ENCODE measurements at regions not wholly inside any gene's neighbourhood (a gene's known extent, or its start where the extent isn't known, plus 50 kb on each side); places are given as distances from the start of the nearest gene placed in this dataset.

DNA sequence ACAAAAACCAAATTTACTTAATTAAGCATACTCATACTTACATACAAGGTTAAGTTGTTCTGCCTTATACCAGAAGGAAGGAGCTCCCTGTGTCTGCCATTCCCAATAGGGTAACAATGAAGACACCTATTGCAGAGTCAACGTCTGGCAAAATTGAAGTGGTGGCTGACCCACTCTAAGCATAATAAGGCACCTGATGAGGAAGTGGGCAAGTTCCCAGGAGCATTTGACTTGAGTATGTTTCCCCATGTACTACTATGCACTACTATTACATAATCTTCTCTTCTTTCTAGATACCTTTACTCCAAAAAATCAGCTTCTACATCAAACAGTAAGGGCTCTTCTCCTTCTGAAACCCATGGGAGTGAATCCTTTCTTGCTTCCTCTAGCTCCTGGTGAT is 591.5 kb downstream of the PPARGC1A start:
- Histone ChIP-seq H3K9me2 (replicated peaks; ENCODE audit: insufficient read depth, low read length) (no peaks in the 10 kb centered on the region), H3K27me3 (ENCODE audit: low read length) (no peaks in the 10 kb centered on the region), H3F3A (ENCODE audit: insufficient read depth) (no peaks in the 10 kb centered on the region), H3K79me2 (ENCODE audit: insufficient read depth, low read length) (no peaks in the 10 kb centered on the region), H2AFZ (ENCODE audit: low read depth, low read length, severe bottlenecking) (no peak overlapping the region), H4K20me1 (ENCODE audit: low read depth, low read length) (no peaks in the 10 kb centered on the region), H3K36me3 (ENCODE audit: low read length) (no peaks in the 10 kb centered on the region), H3K9me3 (ENCODE audit: insufficient read depth, low read length) (no peaks in the 10 kb centered on the region), H3K27ac (ENCODE audit: low read depth, low read length) (no peak overlapping the region), H3K9ac (ENCODE audit: low read length) (no peak overlapping the region), H3K4me2 (ENCODE audit: low read depth, low read length, poor library complexity, severe bottlenecking) (no peak overlapping the region), H3K4me3 (ENCODE audit: insufficient read depth, low read length, poor library complexity, severe bottlenecking) (no peak overlapping the region)
- no peak for TF ChIP-seq EZH2phosphoT487 (conservative IDR thresholded peaks at IDR 0.05; ENCODE audit: low read length)
- TF ChIP-seq, protein P1, sequence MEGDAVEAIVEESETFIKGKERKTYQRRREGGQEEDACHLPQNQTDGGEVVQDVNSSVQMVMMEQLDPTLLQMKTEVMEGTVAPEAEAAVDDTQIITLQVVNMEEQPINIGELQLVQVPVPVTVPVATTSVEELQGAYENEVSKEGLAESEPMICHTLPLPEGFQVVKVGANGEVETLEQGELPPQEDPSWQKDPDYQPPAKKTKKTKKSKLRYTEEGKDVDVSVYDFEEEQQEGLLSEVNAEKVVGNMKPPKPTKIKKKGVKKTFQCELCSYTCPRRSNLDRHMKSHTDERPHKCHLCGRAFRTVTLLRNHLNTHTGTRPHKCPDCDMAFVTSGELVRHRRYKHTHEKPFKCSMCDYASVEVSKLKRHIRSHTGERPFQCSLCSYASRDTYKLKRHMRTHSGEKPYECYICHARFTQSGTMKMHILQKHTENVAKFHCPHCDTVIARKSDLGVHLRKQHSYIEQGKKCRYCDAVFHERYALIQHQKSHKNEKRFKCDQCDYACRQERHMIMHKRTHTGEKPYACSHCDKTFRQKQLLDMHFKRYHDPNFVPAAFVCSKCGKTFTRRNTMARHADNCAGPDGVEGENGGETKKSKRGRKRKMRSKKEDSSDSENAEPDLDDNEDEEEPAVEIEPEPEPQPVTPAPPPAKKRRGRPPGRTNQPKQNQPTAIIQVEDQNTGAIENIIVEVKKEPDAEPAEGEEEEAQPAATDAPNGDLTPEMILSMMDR (IDR thresholded peaks at IDR 0.05; ENCODE audit: insufficient read depth, low read length, poor library complexity, severe bottlenecking), result no peak

DNA sequence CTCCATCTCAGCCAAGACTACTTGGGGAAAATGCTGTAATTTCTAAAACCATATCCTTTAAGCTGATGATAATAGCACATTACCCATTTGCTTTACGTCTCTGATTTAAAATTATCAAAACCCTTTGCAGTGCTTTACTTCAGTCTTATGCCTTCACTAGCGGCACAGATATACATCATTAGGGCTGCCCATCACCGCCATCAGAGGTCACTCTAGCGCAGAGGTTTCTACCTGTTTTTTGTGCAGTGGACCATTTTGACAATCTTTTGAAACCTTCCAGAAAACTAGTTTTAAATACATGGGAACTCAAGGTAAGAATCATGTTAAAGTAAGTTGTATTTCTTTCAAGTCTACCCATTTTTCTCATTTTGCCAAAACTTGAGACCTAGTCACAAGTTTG is 592.5 kb downstream of the PPARGC1A start:
- Histone ChIP-seq H3K4me2 (ENCODE audit: low read depth, low read length, poor library complexity, severe bottlenecking) (no peak overlapping the region), H4K20me1 (ENCODE audit: low read depth, low read length) (no peaks in the 10 kb centered on the region), H3K79me2 (ENCODE audit: insufficient read depth, low read length) (no peaks in the 10 kb centered on the region), H3K36me3 (ENCODE audit: low read length) (no peaks in the 10 kb centered on the region), H3K9me2 (replicated peaks; ENCODE audit: insufficient read depth, low read length) (no peaks in the 10 kb centered on the region), H3K27ac (ENCODE audit: low read depth, low read length) (no peak overlapping the region), H3K4me3 (ENCODE audit: insufficient read depth, low read length, poor library complexity, severe bottlenecking) (no peak overlapping the region), H3K27me3 (ENCODE audit: low read length) (no peaks in the 10 kb centered on the region), H3K9me3 (ENCODE audit: insufficient read depth, low read length) (no peaks in the 10 kb centered on the region), H2AFZ (ENCODE audit: low read depth, low read length, severe bottlenecking) (no peak overlapping the region), H3F3A (ENCODE audit: insufficient read depth) (no peaks in the 10 kb centered on the region), H3K9ac (ENCODE audit: low read length) (no peak overlapping the region)
- no peak for TF ChIP-seq EZH2phosphoT487 (conservative IDR thresholded peaks at IDR 0.05; ENCODE audit: low read length)
- TF ChIP-seq, protein P1 (IDR thresholded peaks at IDR 0.05; ENCODE audit: insufficient read depth, low read length, poor library complexity, severe bottlenecking), result no peak

DNA sequence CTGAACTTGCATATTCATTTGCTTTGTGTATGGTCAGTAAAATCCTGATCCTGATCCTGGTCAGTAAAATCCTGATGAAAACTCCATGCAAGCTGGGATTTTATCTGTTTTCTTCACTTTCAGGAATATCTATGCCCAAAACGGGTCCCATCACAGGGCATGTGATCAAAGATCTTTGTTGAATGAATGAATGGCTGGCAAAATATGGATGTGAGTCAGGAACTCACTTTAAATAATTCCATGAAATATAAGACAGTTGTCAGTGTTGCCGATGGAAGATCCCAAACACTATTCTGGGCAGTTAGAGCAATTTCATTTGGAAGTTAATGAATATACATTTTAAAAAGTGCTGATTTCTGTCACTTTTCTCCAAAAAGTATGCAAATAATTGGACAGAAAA is 598.4 kb downstream of the GBA3 start:
- H2AFZ ChIP-seq (ENCODE audit: low read depth, low read length, severe bottlenecking), result no peak overlapping the region
- H3K4me2 ChIP-seq (ENCODE audit: low read depth, low read length, poor library complexity, severe bottlenecking), result no peak overlapping the region

More for the DNA sequence above, 598.4 kb downstream of the GBA3 start:
- Histone ChIP-seq H4K20me1 (ENCODE audit: low read depth, low read length) (no peaks in the 10 kb centered on the region), H3K36me3 (ENCODE audit: low read length) (no peaks in the 10 kb centered on the region), H3K9me3 (ENCODE audit: insufficient read depth, low read length) (no peaks in the 10 kb centered on the region), H3K9me2 (replicated peaks; ENCODE audit: insufficient read depth, low read length) (no peaks in the 10 kb centered on the region), H3K79me2 (ENCODE audit: insufficient read depth, low read length) (no peaks in the 10 kb centered on the region), H3F3A (ENCODE audit: insufficient read depth) (no peaks in the 10 kb centered on the region), H3K9ac (ENCODE audit: low read length) (no peak overlapping the region), H3K27ac (ENCODE audit: low read depth, low read length) (no peak overlapping the region), H3K27me3 (ENCODE audit: low read length) (no peaks in the 10 kb centered on the region), H3K4me3 (ENCODE audit: insufficient read depth, low read length, poor library complexity, severe bottlenecking) (no peak overlapping the region)
- TF ChIP-seq EZH2phosphoT487 (conservative IDR thresholded peaks at IDR 0.05; ENCODE audit: low read length), result no peak
- TF ChIP-seq, protein P1 (IDR thresholded peaks at IDR 0.05; ENCODE audit: insufficient read depth, low read length, poor library complexity, severe bottlenecking), result no peak

All from SU-DHL-6 (cell line).